H1 (cell line): ENCODE measurements at regions not wholly inside any gene's neighbourhood (a gene's known extent, or its start where the extent isn't known, plus 50 kb on each side); places are given as distances from the start of the nearest gene placed in this dataset.
"Not testable (repeated sequence)": the region's sequence is repeated elsewhere in the genome, so short reads cannot be mapped to it uniquely, and the experiment has no call there.

Source experiments
- CTCF ChIA-PET: fragments of 300-600 bp; sonication (Branson Sonifier 250); formaldehyde crosslinking; loops from one replicate; lab custom pipeline; 2021; ENCODE audit not compliant: partially characterized antibody; lab: Charles Lee
- POLR2A ChIA-PET: fragments of 300-600 bp; sonication (Branson Sonifier 250); formaldehyde crosslinking; loops from one replicate; lab custom pipeline; 2021; ENCODE audit warnings: inconsistent platforms; ENCODE audit not compliant: partially characterized antibody; lab: Charles Lee
- DNase-seq, 2 experiments: peaks; one replicate each; pipeline versions ENCODE4 v3.0.0 to v3.0.0-alpha.2; 2010 to 2022; ENCODE audit warnings: low spot score in 2 of 2, low read depth in 1 of 2, mixed read lengths in 1 of 2
- FAIRE-seq: peaks from 2 replicates; lab custom pipeline; 2011; peaks lifted over from hg19 to GRCh38; lab: Jason Lieb, UNC
- H2AFZ ChIP-seq: 2 replicates; pipeline ENCODE4 v1.8.1; 2012; ENCODE audit warnings: low read length, inconsistent platforms
- H2AK5ac ChIP-seq: 2 replicates; pipeline ENCODE4 v1.6.1; 2013; ENCODE audit warnings: low read depth, low read length
- H2BK120ac ChIP-seq: replicated peaks from 2 replicates; pipeline ENCODE3; 2013; ENCODE audit warnings: low read depth, low read length, inconsistent platforms
- H2BK12ac ChIP-seq: 2 replicates; pipeline ENCODE4 v1.6.1; 2013; ENCODE audit warnings: low read depth, low read length
- H2BK15ac ChIP-seq: 2 replicates; pipeline ENCODE4 v1.6.1; 2013; ENCODE audit warnings: low read length
- H2BK20ac ChIP-seq: 2 replicates; pipeline ENCODE4 v1.6.1; 2013; ENCODE audit warnings: low read length
- H2BK5ac ChIP-seq: 2 replicates; pipeline ENCODE4 v1.6.1; 2013; ENCODE audit warnings: low read depth, low read length
- H3K14ac ChIP-seq: 2 replicates; pipeline ENCODE4 v1.6.1; 2013; ENCODE audit warnings: inconsistent platforms; ENCODE audit not compliant: insufficient read length
- H3K18ac ChIP-seq: 2 replicates; pipeline ENCODE4 v1.6.1; 2013; ENCODE audit warnings: low read length; ENCODE audit errors: extremely low read depth
- H3K23ac ChIP-seq: 2 replicates; pipeline ENCODE4 v1.6.1; 2013; ENCODE audit warnings: inconsistent platforms; ENCODE audit not compliant: insufficient read length
- H3K23me2 ChIP-seq: 2 replicates; pipeline ENCODE4 v1.6.1; 2013; ENCODE audit warnings: low read depth, low read length
- H3K27ac ChIP-seq: 2 replicates; pipeline ENCODE4 v1.6.1; 2011; ENCODE audit warnings: low read depth, low read length, inconsistent platforms
- H3K27me3 ChIP-seq, 4 experiments: replicated peaks in 1 of 4; 1 replicate in 1 of 4; 2 replicates in 3 of 4; pipeline versions ENCODE4 v1.6.1 to v1.8.1; 2011 to 2013; ENCODE audit warnings: low read length in 3 of 4, mild to moderate bottlenecking in 3 of 4, inconsistent platforms in 2 of 4, mixed read lengths in 2 of 4, moderate library complexity in 1 of 4; ENCODE audit not compliant: control insufficient read depth in 3 of 4, insufficient read depth in 3 of 4; ENCODE audit errors: extremely low read depth in 1 of 4
- H3K36me3 ChIP-seq, 4 experiments: 2 replicates each; pipeline versions ENCODE4 v1.6.1 to v1.8.1; 2011 to 2013; ENCODE audit warnings: mild to moderate bottlenecking in 4 of 4, low read length in 3 of 4, moderate library complexity in 2 of 4, control low read depth in 1 of 4, inconsistent platforms in 1 of 4; ENCODE audit not compliant: insufficient read depth in 4 of 4, control insufficient read depth in 2 of 4
- H3K4ac ChIP-seq: replicated peaks from 2 replicates; pipeline ENCODE3; 2013; ENCODE audit warnings: low read length, low read depth, mixed read lengths, inconsistent platforms; ENCODE audit not compliant: insufficient read length
- H3K4me1 ChIP-seq, 4 experiments: replicated peaks in 1 of 4; 1 replicate in 1 of 4; 2 replicates in 3 of 4; pipeline versions ENCODE4 v1.6.1 to v1.8.1; 2011 to 2013; ENCODE audit warnings: low read length in 3 of 4, inconsistent platforms in 2 of 4, mixed read lengths in 1 of 4; ENCODE audit not compliant: insufficient read depth in 4 of 4, control insufficient read depth in 3 of 4
- H3K4me2 ChIP-seq, 2 experiments: 2 replicates each; pipeline versions ENCODE4 v1.6.1 to v1.8.1; 2011 to 2013; ENCODE audit warnings: low read depth in 2 of 2, low read length in 2 of 2, control low read depth in 1 of 2, inconsistent platforms in 1 of 2, mild to moderate bottlenecking in 1 of 2; ENCODE audit not compliant: insufficient read depth in 1 of 2
- H3K4me3 ChIP-seq, 4 experiments: fragments of 200-600, 300-600 bp in 1 of 4; sonication (generic), shearing (Covaris generic), sonication (Bioruptor Twin) in 1 of 4; 2 replicates each; pipeline versions ENCODE4 v1.5.1 to v1.8.1; 2011 to 2016; ENCODE audit warnings: low read length in 4 of 4, low read depth in 3 of 4, control low read depth in 2 of 4, inconsistent platforms in 2 of 4, mild to moderate bottlenecking in 2 of 4, mixed read lengths in 1 of 4, moderate library complexity in 1 of 4; ENCODE audit not compliant: insufficient read depth in 2 of 4; ENCODE audit errors: extremely low read depth in 1 of 4
- H3K56ac ChIP-seq: replicated peaks from 2 replicates; pipeline ENCODE3; 2013; ENCODE audit warnings: low read depth, mild to moderate bottlenecking, mixed read lengths, low read length, inconsistent platforms; ENCODE audit not compliant: insufficient read length
- H3K79me1 ChIP-seq: 2 replicates; pipeline ENCODE4 v1.6.1; 2013; ENCODE audit warnings: low read depth, low read length, control low read depth
- H3K79me2 ChIP-seq, 2 experiments: 2 replicates each; pipeline versions ENCODE4 v1.6.1 to v1.8.1; 2012 to 2013; ENCODE audit warnings: low read length in 2 of 2, mild to moderate bottlenecking in 2 of 2, inconsistent platforms in 1 of 2; ENCODE audit not compliant: insufficient read depth in 2 of 2, control insufficient read depth in 1 of 2
- H3K9ac ChIP-seq, 4 experiments: replicated peaks in 1 of 4; 1 replicate in 1 of 4; 2 replicates in 3 of 4; pipeline versions ENCODE4 v1.6.1 to v1.8.1; 2011 to 2013; ENCODE audit warnings: low read depth in 3 of 4, low read length in 3 of 4, control low read depth in 2 of 4, mild to moderate bottlenecking in 2 of 4, moderate library complexity in 2 of 4, inconsistent platforms in 1 of 4; ENCODE audit errors: extremely low read depth in 1 of 4
- H3K9me3 ChIP-seq, 2 experiments: 2 replicates each; pipeline versions ENCODE4 v1.6.1 to v1.8.1; 2012 to 2013; ENCODE audit warnings: mild to moderate bottlenecking in 2 of 2, moderate library complexity in 2 of 2, control low read depth in 1 of 2, inconsistent platforms in 1 of 2, low read depth in 1 of 2, low read length in 1 of 2, mixed read lengths in 1 of 2; ENCODE audit not compliant: insufficient read depth in 2 of 2
- H4K20me1 ChIP-seq, 2 experiments: replicated peaks in 1 of 2; 2 replicates each; pipeline versions ENCODE3 to v1.8.1; 2011 to 2013; ENCODE audit warnings: inconsistent platforms in 2 of 2, low read length in 2 of 2, mild to moderate bottlenecking in 1 of 2; ENCODE audit not compliant: insufficient read depth in 2 of 2, control insufficient read depth in 1 of 2
- H4K5ac ChIP-seq: 2 replicates; pipeline ENCODE4 v1.6.1; 2013; ENCODE audit warnings: low read length, low read depth, mixed read lengths, inconsistent platforms; ENCODE audit not compliant: insufficient read length
- H4K8ac ChIP-seq: 2 replicates; pipeline ENCODE4 v1.8.0; 2013; ENCODE audit warnings: mild to moderate bottlenecking, moderate library complexity, low read length, inconsistent platforms; ENCODE audit not compliant: insufficient read depth; ENCODE audit errors: extremely low read depth
- H4K91ac ChIP-seq: replicated peaks from 2 replicates; pipeline ENCODE3; 2013; ENCODE audit warnings: low read length, mixed read lengths, inconsistent platforms; ENCODE audit not compliant: insufficient read length
- CTCF ChIP-seq, 3 experiments: IDR thresholded peaks; 1 replicate in 2 of 3; 2 replicates in 1 of 3; pipeline versions ENCODE4 v1.5.1 to v1.6.1; 2011; ENCODE audit warnings: low read length in 3 of 3, mild to moderate bottlenecking in 3 of 3, inconsistent platforms in 2 of 3, low read depth in 1 of 3, moderate library complexity in 1 of 3; ENCODE audit not compliant: insufficient read depth in 1 of 3; ENCODE audit errors: control extremely low read depth in 1 of 3
- RAD21 ChIP-seq, 2 experiments: IDR thresholded peaks in 1 of 2; conservative IDR thresholded peaks in 1 of 2; 2 replicates each; pipeline ENCODE4 v1.6.1; 2011; ENCODE audit warnings: low read depth in 2 of 2, low read length in 2 of 2, improper control_type of control experiment in 1 of 2, inconsistent platforms in 1 of 2, mild to moderate bottlenecking in 1 of 2, moderate library complexity in 1 of 2
- WGBS, 2 experiments: shearing (Covaris generic) in 1 of 2; methylation state at CpG; one replicate each; pipeline versions ENCODE4 v1.1.6 to v1.1.7; 2013 to 2015; ENCODE audit warnings: low lambda C conversion rate in 2 of 2, mixed read lengths in 2 of 2, inconsistent platforms in 1 of 2, low coverage in 1 of 2, missing lambda C conversion rate in 1 of 2; ENCODE audit not compliant: insufficient replicate concordance in 2 of 2, insufficient coverage in 1 of 2, insufficient read length in 1 of 2; ENCODE audit errors: extremely low coverage in 1 of 2, missing lambda C conversion rate in 1 of 2; 5-methylcytosine and 5-hydroxymethylcytosine counted together

GRCh38 chr1:224004552-224005315 lies 109.2 kb upstream of the FBXO28 start:
- H4K91ac ChIP-seq, H3K4me3 ChIP-seq, H2BK5ac ChIP-seq, H3K18ac ChIP-seq, H3K27ac ChIP-seq, H4K5ac ChIP-seq, H3K79me1 ChIP-seq, H2BK20ac ChIP-seq, H3K14ac ChIP-seq, H3K23ac ChIP-seq, H3K4me2 ChIP-seq, H4K8ac ChIP-seq, H3K56ac ChIP-seq, H3K9ac ChIP-seq, H2AK5ac ChIP-seq, H2BK120ac ChIP-seq, H4K20me1 ChIP-seq, H3K23me2 ChIP-seq, H3K4me1 ChIP-seq, H3K4ac ChIP-seq, H3K27me3 ChIP-seq, H2BK15ac ChIP-seq, FAIRE-seq, POLR2A ChIA-PET, H2BK12ac ChIP-seq, H3K79me2 ChIP-seq, H3K9me3 ChIP-seq, H2AFZ ChIP-seq: not testable (repeated sequence)
- 78% methylated on average over 4 of the region's 4 CpGs; no CpG with 5 or more reads in 1 of the 2 experiments for WGBS, 2 experiments
- peaks cover 0 to 15% (median 4%) of the 10 kb centered on the region in 4 experiments; a peak in 2 of 8 replicates for H3K36me3 ChIP-seq
- peak in 1 of 2 experiments; percentile 52 for DNase-seq
- TF ChIP-seq CTCF (IDR thresholded peaks at IDR 0.05; ENCODE audit: control extremely low read depth in 1 of 3, insufficient read depth in 1 of 3, low read depth in 1 of 3, low read length in 3 of 3) (peak in 2 of 3 experiments; percentile 22 to 35; a peak in 2 of 4 replicates), RAD21 (IDR thresholded peaks at IDR 0.05 in 1 of 2, conservative IDR thresholded peaks at IDR 0.05 in 1 of 2; ENCODE audit: low read depth in 2 of 2, low read length in 2 of 2) (peak; percentile 45 to 51)
- CTCF ChIA-PET, result interaction anchor here (0.6 to 0.9 kb wide), 2 partner anchors 348 to 694 kb away, joined by 3 read pairs; no protein-coding TSS in a partner anchor
